SK-N-MC (cell line): ENCODE measurements at regions not wholly inside any gene's neighbourhood (a gene's known extent, or its start where the extent isn't known, plus 50 kb on each side); places are given as distances from the start of the nearest gene placed in this dataset.
"Not testable (repeated sequence)": the region's sequence is repeated elsewhere in the genome, so short reads cannot be mapped to it uniquely, and the experiment has no call there.

ENCODE experiments used
- DNase-seq: peaks from one replicate; pipeline ENCODE4 v3.0.0-alpha.2; 2011; ENCODE audit warnings: low read depth, low spot score
- H3K27ac ChIP-seq: fragments of 200-600 bp; sonication (generic); 2 replicates; pipeline ENCODE4 v1.5.1; 2016; ENCODE audit warnings: mixed run types
- H3K36me3 ChIP-seq: fragments of 200-600 bp; sonication (generic); 2 replicates; pipeline ENCODE4 v1.6.1; 2017; ENCODE audit warnings: antibody characterized with exemption, low read length, mixed read lengths; ENCODE audit not compliant: insufficient read depth
- H3K4me3 ChIP-seq: fragments of 200-600 bp; sonication (generic); 2 replicates; pipeline ENCODE4 v1.5.1; 2016
- H3K9ac ChIP-seq: fragments of 200-600 bp; sonication (generic); 2 replicates; pipeline ENCODE4 v1.8.0; 2017; ENCODE audit warnings: mixed run types, mixed read lengths; ENCODE audit not compliant: insufficient read length
- H3K9me3 ChIP-seq: fragments of 200-600 bp; sonication (generic); 2 replicates; pipeline ENCODE4 v1.6.1; 2017; ENCODE audit warnings: low read depth, mild to moderate bottlenecking, antibody characterized with exemption, low read length, moderate library complexity, mixed read lengths
- EZH2 ChIP-seq: fragments of 200-600 bp; sonication (generic); IDR thresholded peaks from one replicate; pipeline ENCODE4 v1.6.1; 2017; ENCODE audit warnings: antibody characterized with exemption
- FOXP2 ChIP-seq: optimal IDR thresholded peaks from 2 replicates; pipeline ENCODE3; 2011; ENCODE audit warnings: mild to moderate bottlenecking, moderate library complexity; ENCODE audit not compliant: insufficient read depth; ENCODE audit errors: extremely low read length, control extremely low read depth
- POLR2AphosphoS5 ChIP-seq: IDR thresholded peaks from 2 replicates; pipeline ENCODE4 v1.6.1; 2012; ENCODE audit warnings: mild to moderate bottlenecking, low read depth, low read length, borderline replicate concordance

DNA sequence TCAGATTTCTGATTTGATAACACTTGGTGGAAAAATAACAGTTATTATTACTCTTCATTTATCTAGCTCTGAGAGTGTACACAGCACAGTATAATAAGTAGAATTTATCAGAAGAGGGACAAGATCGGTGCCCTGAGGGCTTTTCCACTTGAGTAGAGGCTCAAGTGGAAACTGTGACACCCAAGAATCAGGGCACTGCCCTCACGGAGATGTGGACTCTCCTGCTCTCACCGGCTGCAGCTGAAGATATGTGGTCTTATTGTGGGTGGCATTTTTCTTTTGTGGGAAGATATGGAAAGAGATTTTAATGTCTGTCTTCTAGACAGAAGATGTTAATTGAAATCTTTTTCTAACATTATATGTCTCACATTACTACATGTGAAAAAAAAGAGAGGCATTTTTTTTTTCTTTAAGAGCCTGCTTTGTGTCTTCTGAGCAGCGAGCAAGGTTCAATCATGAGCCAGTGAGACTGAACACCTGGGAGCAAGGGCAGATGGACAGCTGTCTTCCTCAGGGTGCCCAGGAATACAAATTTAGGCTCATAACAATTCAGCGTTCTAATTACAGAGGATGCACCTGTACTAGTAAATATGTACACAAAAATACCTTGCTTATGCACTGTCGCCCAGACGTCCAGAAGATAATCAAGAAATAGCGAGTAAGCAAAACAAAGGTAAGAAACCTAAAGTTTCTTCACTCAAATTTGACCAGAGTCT, 1098.2 kb upstream of the FANCL start:
- H3K9ac ChIP-seq: no peak overlapping the region
- DNase-seq: no peak
- H3K9me3 ChIP-seq: no peaks in the 10 kb centered on the region
- no peak for TF ChIP-seq FOXP2
- no peak for TF ChIP-seq EZH2
- no peak for TF ChIP-seq POLR2AphosphoS5
- H3K27ac ChIP-seq: no peak overlapping the region
- H3K36me3 ChIP-seq: no peaks in the 10 kb centered on the region
- no peak overlapping the region for H3K4me3 ChIP-seq

DNA sequence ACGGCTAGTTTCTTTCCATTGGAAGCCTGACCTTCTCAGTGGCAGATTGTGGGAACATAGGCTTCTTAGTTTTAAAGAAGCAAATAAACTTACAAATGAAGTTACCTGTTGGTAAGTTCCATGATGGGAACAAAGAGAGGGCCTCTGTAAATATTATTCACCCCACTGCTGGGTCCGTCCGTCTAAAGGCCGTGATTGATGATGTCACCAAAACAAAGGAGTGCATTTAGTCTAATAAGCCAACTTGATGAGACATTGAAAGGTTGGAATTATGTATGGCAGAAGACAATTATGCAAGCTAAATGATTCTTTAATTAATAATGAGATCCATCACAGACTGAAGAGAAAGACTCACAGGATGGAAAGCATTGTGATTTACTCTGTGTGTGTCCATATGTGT, 1091.9 kb upstream of the FANCL start:
- Histone ChIP-seq H3K9me3 (no peaks in the 10 kb centered on the region), H3K27ac (no peak overlapping the region), H3K4me3 (no peak overlapping the region), H3K9ac (no peak overlapping the region), H3K36me3 (no peaks in the 10 kb centered on the region)
- DNase-seq: no peak
- TF ChIP-seq POLR2AphosphoS5 (no peak), EZH2 (no peak), FOXP2 (no peak)

DNA sequence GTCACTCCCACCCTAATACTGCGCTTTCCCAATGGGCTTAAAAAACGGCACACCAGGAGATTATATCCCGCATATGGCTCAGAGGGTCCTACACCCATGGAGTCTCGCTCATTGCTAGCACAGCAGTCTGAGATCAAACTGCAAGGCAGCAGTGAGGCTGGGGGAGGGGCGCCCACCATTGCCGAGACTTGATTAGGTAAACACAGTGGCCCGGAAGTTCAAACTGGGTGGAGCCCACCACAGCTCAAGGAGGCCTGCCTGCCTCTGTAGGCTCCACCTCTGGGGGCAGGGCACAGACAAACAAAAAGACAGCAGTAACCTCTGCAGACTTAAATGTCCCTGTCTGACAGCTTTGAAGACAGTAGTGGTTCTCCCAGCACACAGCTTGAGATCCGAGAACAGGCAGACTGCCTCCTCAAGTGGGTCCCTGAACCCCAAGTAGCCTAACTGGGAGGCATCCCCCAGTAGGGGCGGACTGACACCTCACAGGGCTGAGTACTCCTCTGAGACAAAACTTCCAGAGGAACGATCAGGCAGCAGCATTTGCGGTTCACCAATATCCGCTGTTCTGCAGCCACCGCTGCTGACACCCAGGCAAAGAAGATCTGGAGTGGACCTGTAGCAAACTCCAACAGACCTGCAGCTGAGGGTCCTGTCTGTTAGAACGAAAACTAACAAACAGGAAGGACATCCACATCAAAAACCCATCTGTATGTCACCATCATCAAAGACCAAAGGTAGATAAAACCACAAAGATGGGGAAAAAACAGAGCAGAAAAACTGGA, 1085.6 kb upstream of the FANCL start:
- not testable (repeated sequence) for H3K9me3 ChIP-seq, H3K4me3 ChIP-seq, H3K9ac ChIP-seq, DNase-seq, H3K27ac ChIP-seq, H3K36me3 ChIP-seq

DNA sequence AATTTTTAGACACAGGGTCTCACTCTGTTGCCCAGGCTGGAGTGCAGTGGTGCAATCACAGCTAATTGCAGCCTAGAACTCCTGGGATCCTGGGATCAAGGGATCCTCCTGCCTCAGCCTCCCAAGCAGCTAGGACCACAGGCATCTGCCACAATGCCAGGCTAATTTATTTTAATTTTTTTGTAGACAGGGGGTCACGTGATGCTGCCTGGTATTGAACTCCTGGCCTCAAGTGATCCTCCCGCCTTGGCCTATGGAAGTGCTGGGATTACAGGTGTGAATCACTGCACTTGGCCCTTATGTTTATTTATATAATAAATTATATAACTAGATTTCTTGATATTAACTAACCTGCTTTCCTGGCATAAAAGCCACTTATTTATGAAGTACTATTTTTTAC, 1081.7 kb upstream of the FANCL start:
- no peak overlapping the region for H3K4me3 ChIP-seq
- H3K9me3 ChIP-seq: no peaks in the 10 kb centered on the region
- no peaks in the 10 kb centered on the region for H3K36me3 ChIP-seq
- H3K27ac ChIP-seq: no peak overlapping the region
- no peak for DNase-seq
- TF ChIP-seq FOXP2 (no peak), POLR2AphosphoS5 (no peak), EZH2 (no peak)
- H3K9ac ChIP-seq: no peak overlapping the region

DNA sequence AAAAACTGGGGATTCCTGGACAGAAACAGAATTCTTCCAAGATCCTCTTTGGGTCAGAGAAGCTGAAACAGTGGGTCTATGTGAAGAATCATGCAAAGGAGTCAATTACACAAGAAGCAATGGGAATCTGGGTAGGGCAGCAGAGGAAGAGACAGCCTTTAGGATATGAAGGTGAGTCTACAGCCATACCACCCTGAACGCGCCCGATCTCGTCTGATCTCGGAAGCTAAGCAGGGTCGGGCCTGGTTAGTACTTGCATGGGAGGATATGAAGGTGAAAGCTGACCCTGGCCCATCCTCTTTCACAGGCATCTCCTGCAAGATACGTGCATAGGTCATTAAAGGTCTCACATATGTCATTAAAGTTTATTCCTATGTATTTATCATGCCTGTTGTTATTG, 1080.9 kb upstream of the FANCL start:
- Histone ChIP-seq H3K27ac (no peak overlapping the region), H3K9ac (no peak overlapping the region), H3K4me3 (no peak overlapping the region), H3K9me3 (no peaks in the 10 kb centered on the region), H3K36me3 (no peaks in the 10 kb centered on the region)
- TF ChIP-seq EZH2 (no peak), POLR2AphosphoS5 (no peak), FOXP2 (no peak)
- no peak for DNase-seq

DNA sequence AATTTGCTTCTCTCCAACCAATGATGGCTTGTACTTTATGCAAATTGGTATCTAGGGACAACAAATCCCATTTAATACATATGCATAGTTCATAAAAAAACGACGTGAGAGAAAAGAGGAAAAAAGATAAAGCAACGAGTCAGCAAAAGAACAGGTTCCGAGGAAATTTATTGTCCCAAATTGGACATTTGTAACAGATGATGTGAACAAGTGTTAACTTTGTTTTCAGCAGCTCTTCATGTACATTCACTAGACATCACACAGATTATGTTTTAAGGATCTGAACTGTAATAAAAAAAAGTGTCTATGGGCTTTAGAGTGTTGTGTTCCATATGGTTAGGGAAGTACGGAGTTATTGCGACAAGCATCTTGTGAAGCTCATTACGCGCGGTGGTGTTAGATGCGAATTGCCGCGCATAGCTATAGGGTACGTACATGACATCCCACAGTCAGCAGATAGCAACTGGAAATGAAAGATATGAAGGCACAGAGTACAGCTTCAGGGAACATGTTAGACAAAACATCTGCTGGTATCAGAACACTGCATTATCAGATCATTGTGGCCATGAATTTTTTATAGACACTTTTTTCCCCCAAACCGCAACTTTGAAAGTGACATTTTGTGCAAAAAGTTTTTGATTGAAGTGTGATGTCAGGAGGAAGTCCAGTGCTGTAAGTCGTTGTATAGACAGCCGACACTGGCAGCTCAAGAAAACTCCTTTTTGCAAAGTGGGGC, 1073.1 kb upstream of the FANCL start:
- no peak for TF ChIP-seq EZH2
- TF ChIP-seq POLR2AphosphoS5: no peak
- no peak for TF ChIP-seq FOXP2
- Histone ChIP-seq H3K9ac (no peak overlapping the region), H3K9me3 (no peaks in the 10 kb centered on the region), H3K4me3 (no peak overlapping the region), H3K36me3 (no peaks in the 10 kb centered on the region), H3K27ac (no peak overlapping the region)
- no peak for DNase-seq

DNA sequence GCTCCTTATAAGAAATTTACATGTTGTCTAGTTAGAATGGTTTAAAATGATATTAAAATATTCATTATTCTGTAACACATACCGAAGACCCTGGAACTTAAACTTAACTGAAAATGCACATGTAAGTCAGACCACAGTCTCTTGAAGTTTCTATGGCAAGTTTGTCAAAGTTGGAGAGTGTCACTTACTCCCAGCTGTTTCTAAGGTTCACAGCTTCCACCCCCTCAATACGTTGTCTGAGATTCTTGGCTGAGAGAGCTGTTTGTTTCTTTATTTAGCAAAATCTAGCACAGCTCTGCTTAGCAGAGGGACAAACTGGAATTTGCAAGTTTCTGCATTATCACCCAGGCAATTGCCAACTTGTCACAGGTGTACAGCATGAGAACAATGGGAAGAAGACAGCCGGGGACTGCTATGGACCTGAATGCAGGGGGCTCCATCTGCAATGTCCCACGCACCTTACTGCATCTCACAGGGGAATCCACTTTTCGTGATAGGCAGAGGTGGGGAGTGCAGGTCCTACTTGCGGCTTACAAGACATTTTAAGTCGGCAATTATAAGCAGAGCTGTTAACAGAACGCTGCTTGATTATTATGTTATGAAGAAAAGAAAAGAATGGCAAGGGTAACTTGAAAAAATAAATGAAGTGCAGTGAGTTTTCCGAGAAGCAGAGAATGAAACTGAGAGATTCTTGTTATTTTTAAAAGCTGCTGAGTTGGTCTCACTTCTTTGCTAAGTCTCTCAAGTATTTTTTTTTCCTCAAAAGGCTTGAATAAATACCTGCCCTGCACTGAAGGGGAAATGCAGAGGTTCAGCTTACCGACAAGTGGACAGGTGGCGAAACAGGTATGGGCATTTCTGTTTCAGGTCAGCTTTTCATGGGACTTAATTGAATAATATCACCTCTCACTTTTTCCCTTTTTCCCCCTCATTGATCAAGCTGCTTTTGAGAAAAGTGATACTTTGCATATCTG, 1072.1 kb upstream of the FANCL start:
- Histone ChIP-seq H3K4me3 (no peak overlapping the region), H3K9me3 (no peaks in the 10 kb centered on the region), H3K27ac (no peak overlapping the region), H3K36me3 (no peaks in the 10 kb centered on the region), H3K9ac (no peak overlapping the region)
- peak; percentile 40 for TF ChIP-seq EZH2
- no peak for TF ChIP-seq FOXP2
- no peak for TF ChIP-seq POLR2AphosphoS5
- no peak for DNase-seq

DNA sequence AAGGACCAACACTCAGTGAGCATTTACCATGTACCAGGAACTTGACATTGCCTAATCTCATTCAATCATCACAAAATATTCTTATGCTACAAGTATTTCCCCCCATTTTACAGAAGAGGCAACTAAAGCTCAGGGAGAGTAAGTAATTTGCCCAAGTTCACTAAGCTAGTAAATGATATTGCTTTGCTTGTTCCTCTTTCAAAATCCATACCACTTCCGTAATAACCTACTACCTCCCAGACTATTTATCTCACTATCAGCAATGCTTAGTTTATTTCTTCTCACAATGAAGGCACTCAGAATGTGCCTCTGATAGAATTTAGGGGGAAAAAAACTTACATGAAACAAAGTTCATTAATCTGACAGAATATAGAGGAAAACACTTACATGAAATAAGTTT, 1070.9 kb upstream of the FANCL start:
- H3K36me3 ChIP-seq: no peaks in the 10 kb centered on the region
- TF ChIP-seq POLR2AphosphoS5 (no peak), EZH2 (no peak), FOXP2 (no peak)
- no peaks in the 10 kb centered on the region for H3K9me3 ChIP-seq
- H3K4me3 ChIP-seq: no peak overlapping the region
- no peak overlapping the region for H3K27ac ChIP-seq
- no peak for DNase-seq
- H3K9ac ChIP-seq: no peak overlapping the region
